ENCODE measurements at regions not wholly inside any gene's neighbourhood (a gene's known extent, or its start where the extent isn't known, plus 50 kb on each side); places are given as distances from the start of the nearest gene placed in this dataset.

DNA sequence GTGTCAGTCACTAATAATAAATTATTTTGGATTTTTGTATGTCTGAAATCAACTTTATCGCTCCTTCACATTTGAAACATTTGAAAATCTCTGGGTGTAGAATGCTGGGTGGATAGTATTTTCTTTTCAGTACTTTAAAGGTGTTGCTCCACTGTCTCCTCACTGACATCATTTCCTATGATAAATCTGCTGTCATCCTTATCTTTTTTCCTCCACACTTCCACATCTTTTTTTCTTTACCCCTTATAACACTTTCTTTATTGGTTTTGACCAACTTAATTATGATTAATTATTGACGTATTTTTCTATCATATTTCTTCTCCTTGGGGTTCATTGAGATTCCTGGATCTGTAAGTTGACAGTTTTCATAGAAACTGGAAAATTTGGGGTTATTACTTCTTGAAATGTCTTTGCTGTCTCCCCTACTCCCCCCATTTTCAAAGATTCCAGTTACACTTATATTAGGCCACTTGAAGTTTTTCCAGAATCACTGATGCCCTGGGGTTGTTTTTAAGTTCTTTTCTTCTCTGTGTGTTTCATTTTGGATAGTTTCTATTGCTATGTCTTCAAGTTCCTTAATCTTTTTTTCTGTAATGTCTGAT is 177.5 kb upstream of the DIO3 start:
- no peak for DNase-seq

- no peak for DNase-seq
These were observed 166.9 kb upstream of the DIO3 start for GRCh38 chr14:101394374-101394773.

DNA sequence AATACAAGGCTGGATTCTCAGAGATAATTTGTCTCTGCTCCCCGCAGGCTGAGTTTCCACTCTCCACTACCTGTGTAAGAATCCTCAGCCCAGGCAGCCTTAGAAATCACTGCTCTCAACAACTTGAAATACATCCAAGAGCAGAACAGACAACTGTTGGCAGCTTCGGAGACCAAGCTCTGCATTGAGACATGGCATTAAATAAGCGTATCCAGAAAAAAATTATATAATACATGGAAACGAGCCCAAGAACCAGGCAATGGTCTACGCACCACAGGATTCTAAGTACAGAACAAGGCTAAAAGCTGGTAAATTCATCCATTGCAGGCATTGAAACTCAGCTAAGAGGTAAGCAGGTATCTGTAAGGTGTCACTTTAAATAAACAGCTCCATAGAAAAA is 165.5 kb upstream of the DIO3 start:
- DNase-seq, result no peak

DNA sequence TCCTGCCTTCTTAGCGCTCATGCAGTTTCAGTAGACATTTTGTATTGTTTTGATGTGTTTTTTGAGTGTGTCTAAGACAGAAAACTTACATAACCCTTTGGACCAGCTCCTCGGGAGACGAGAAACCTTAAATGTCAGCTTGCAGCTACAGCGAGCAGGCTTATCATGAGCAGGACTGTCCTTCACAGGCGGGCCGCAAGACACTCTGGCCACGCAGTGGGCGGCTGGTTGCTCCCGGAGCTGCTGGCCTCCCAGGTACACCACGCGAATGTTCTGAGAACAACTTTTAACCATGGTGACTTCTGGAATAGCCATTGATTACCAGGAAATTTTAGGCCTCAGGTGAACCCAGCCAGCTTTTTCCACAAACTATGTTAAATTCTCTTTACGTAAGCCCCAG is 164.1 kb upstream of the DIO3 start:
- no peak for DNase-seq

DNA sequence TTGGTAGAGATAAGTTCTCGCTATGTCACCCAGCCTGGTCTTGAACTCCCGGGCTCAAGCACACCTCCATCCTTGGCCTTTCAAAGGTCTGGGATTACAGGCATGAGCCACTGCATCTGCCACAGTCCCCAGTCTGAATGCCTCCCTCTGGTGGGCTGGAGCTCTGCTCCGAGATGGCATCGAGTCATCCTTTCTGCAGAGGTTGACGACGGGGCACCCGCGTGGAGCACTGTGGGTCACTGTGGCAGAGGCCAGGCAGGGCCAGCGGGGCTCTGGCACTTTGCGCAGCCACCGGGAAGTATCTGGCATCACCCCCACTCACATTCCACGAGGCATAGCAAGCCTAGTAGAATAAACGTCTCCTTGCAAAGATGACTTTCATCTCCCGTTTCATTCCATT is 163.3 kb upstream of the DIO3 start:
- DNase-seq, result no peak

DNA sequence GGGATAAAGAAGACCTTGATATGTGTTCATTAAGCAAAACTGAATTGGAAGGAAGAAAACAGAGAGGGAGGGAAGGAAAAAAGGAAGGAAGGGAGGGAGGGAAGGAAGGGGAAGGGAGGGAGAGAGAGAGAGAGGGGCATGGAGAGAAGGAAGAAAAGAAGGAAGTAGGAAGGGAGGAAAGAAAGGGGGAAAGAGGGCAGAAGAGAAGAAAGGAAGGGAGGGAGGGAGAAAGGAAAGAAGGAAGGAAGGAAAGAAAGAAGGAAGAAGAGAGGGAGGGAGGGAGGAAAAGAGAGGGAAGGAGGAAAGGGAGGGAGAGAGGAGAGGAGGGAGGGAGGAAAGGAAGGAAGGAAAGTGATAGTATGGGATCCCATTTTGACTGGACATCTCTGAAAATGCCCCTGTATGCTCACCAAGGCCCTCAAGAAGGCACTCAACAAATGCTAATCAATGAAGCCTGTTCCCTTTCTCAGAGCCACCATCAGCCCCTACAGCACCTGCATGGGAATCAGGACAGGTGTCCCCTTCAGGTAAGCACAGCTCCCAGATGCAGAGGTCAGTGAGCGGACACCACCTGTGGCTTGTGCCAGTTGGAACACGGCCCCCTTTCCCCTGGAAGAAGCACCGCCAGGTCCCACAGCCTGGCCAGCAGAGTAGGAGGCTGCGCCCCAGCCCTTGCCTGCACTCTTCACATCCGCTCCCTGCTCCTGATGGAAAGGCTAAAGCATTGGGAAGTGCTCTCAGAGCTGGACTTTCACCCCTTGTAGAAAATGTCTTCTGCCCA is 161.4 kb upstream of the DIO3 start:
- DNase-seq, result no peak

- no peak for DNase-seq
These were observed 160.5 kb upstream of the DIO3 start for GRCh38 chr14:101400830-101401229.

DNA sequence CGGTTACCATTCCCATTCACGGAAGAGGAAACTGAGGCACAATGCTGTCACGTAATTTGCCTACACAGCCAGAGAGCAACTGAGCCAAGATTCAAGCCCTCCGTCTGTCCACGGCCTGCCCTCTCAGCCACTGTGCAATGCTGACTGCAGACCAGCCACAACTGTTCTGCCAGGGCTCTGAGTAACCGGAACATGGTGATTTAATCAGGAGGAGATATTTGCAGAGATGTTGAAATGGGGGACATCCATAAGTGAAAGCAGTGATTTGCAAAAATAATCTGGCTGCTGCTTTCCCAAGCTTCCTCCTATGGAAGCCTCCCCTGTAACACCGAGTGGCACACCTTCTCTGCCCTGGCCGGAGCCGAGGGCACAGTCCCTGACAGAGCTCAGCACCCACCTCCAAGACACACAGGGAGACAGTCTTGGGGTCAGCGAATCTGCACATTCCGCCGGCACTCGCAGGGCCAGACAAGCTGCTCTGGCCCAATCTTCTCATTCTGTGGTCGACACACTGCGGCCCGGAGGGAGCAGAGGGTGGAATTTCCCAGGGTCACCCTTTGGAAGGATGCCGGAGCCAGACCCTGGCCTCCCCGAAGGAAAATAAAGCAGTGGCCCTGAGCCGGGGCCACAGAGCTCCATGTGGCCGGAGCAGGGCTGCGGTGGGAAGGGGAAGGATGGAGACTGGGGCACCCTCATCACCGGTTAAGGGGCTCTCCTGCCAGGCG is 158.2 kb upstream of the DIO3 start:
- no peak for DNase-seq

GRCh38 chr14:101404426-101405170 is 156.7 kb upstream of the DIO3 start:
- no peak for DNase-seq

DNA sequence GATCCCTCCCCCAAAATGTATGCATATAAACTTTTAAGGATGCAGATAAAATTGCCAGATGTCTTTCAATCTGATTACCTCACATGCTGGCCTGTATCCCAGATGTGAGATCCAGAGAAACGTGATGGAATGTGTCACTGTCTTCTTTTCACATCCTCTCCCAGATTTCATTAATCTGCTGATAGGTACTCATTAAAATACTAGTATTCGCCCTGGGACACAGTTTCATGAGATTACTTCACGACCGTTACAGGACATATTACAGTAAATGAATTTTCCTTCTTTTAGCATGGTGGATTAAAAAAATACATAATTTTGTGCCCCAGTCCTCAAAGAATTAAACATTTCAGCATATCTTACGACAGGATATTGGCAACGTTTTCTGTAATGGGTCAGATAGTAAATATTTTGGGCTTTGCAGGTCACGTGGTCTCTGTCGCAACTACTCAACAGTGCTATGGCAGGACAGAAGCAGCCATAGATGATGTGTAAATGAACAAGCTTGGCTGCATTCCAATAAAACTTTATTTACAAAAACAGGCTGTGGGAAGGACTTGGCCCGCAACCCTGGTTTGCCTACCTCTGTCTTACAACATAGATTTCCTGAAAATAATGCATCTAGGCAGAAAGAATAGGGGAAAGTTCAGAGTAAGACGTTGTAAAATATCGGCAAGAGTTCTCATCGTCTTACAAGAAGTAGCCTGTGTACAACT is 156.0 kb upstream of the DIO3 start:
- no peak for DNase-seq

DNA sequence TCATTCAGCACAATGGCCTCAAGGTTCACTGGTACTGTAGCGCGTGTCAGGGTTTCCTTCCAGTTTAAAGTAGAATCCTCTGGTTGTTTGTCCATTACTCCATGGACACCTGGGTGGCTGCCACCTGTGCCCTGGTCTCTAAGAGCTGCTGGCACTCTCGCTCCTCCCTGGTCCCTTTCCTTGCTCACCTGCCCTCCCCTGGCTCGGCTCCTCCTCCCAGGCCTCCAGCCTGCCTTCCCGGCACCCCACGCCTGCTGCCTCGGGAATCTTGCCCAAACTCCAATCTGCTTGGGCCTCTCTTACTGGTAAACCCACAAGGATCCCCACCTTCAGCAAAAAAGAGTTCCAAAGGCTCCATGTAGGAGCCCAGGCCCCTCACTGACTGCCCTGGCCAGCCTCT is 154.4 kb upstream of the DIO3 start:
- no peak for DNase-seq

- DNase-seq, result no peak
These were observed 154.0 kb upstream of the DIO3 start for GRCh38 chr14:101407328-101407727.

- DNase-seq, result no peak
These were observed 153.0 kb upstream of the DIO3 start for GRCh38 chr14:101408077-101408831.

- DNase-seq, result no peak
These were observed 152.2 kb upstream of the DIO3 start for GRCh38 chr14:101409006-101409543.

- no peak for DNase-seq
These were observed 151.2 kb upstream of the DIO3 start for GRCh38 chr14:101410126-101410525.

- no peak for DNase-seq
These were observed 150.1 kb upstream of the DIO3 start for GRCh38 chr14:101411151-101411550.

DNA sequence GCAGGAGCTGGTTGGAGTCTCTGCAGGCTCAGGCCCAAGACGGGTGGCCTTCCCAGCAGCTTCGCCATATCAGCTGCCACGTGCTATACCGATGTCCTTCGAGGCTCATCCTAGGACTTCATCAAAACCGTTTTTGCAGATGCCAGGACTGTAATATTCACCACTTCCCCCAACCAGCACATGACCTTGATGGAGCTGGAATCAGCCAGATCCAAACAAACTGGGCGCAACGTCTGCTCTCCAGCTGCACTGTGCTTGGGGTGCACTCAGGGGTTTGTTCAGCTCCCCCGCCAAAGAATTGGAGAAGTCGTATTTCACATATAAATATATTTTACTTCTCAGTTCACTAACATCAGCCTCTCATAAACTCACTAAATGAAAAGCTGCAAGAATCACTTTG is 149.5 kb upstream of the DIO3 start:
- DNase-seq, result no peak

DNA sequence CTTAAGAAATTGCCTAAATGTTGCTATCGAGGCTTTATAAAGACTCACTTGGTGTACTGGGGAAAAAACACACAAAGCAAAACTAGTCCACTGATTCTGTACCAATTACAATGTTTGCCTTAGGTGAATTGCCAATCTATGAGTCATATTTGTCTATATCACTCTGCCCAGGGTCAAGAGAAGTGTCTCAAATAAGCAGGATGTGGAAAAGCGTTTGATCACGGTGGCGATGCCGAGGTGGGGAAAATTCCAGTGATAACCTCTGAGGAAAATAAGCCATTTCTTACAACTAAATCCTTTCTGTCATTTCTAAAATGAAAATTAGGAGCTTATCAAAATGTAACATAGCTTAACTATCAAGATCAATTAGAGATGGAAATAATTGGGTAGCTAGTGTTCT is 148.6 kb upstream of the DIO3 start:
- no peak for DNase-seq

DNA sequence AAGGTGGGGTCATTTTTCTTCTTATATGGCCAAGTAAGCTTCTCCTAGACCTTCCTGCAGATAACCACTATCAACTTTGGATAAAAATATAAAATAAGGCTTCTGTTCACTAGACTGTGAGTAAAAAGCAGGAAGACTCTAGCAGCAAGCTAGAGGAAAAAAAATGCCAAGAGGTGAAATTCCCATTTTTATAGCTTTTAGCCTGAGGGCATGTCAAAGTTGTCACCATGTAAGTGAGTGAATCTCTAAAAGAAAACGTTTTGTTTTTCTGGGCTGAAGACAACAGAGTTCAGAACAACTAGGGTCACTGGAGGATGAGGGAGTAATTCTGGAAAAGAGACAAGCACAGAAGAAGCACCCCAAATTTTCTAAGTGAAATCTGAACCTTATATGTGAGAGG is 143.9 kb upstream of the DIO3 start:
- no peak for DNase-seq

DNA sequence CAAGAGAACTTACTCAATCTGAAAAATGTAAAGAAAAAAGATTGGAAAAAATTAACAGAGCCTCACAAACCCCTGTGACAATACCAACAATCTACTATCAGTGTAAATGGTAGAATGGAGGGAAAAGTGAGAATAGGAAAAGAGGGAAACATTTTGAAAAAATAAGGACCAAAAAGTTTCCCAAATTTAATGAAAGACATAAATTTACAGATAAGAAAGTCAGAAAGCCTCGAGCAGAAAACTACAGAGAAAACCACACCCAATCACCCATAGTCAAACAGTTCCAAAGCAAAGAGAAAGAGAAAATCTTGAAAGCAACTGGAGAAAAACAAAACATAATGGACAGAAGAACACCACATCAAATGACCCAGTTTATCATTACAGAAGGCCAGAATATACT is 142.7 kb upstream of the DIO3 start:
- no peak for DNase-seq

- no peak for DNase-seq
These were observed 134.8 kb upstream of the DIO3 start for GRCh38 chr14:101426466-101426865.

DNA sequence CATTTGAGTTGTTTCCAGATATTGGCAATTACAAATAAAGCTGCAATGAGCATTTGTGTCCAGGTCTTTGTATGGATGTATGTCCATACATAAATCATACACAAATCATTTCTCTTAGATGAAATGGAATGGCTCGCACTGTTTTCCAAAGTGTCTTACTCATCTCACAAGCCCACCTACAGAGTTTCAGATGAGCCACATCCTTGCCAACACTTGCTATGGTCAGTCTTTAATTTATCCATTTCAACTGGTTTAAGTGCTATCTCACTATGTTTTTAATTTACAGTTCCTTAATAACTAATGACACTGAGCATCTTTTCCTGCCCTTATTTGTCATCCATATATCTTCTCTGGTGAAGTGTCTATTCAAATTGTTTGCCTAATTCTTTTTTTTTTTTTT is 132.9 kb upstream of the DIO3 start:
- no peak for DNase-seq
